Parathyroid adenoma (tissue), 2 donors: ENCODE measurements at regions not wholly inside any gene's neighbourhood (a gene's known extent, or its start where the extent isn't known, plus 50 kb on each side); places are given as distances from the start of the nearest gene placed in this dataset.
"Not testable (repeated sequence)": the region's sequence is repeated elsewhere in the genome, so short reads cannot be mapped to it uniquely, and the experiment has no call there.

Experiments used
- H2AFZ ChIP-seq: fragments of 300-600 bp; sonication (generic); one replicate; pipeline ENCODE4 v1.7.0; 2017; ENCODE audit warnings: antibody characterized with exemption, mild to moderate bottlenecking
- H3K27ac ChIP-seq: fragments of 300-600 bp; sonication (generic); one replicate; pipeline ENCODE4 v1.7.0; 2017
- H3K27me3 ChIP-seq: fragments of 300-600 bp; sonication (generic); one replicate; pipeline ENCODE4 v1.7.0; 2017; ENCODE audit warnings: low read length; ENCODE audit not compliant: control insufficient read depth, insufficient read depth
- H3K36me3 ChIP-seq: fragments of 300-600 bp; sonication (generic); one replicate; pipeline ENCODE4 v1.7.0; 2017; ENCODE audit warnings: low read length; ENCODE audit not compliant: control insufficient read depth, insufficient read depth
- H3K4me1 ChIP-seq: fragments of 300-600 bp; sonication (generic); one replicate; pipeline ENCODE4 v1.7.0; 2017; ENCODE audit warnings: control low read depth
- H3K4me2 ChIP-seq: fragments of 300-600 bp; sonication (generic); one replicate; pipeline ENCODE4 v1.7.0; 2017; ENCODE audit warnings: low read length
- H3K4me3 ChIP-seq: fragments of 300-600 bp; sonication (generic); one replicate; pipeline ENCODE4 v1.7.0; 2017; ENCODE audit warnings: low read depth, low read length
- H3K79me2 ChIP-seq: fragments of 300-600 bp; sonication (generic); one replicate; pipeline ENCODE4 v1.7.0; 2017; ENCODE audit warnings: control low read depth
- H3K9ac ChIP-seq: fragments of 300-600 bp; sonication (generic); one replicate; pipeline ENCODE4 v1.7.0; 2017; ENCODE audit warnings: mild to moderate bottlenecking
- H3K9me3 ChIP-seq: fragments of 300-600 bp; sonication (generic); one replicate; pipeline ENCODE4 v1.7.0; 2017; ENCODE audit warnings: low read length; ENCODE audit not compliant: control insufficient read depth
- CTCF ChIP-seq: fragments of 300-600 bp; sonication (generic); IDR thresholded peaks from one replicate; pipeline ENCODE4 v1.7.0; 2017; ENCODE audit warnings: antibody characterized with exemption, mild to moderate bottlenecking
- donor health status: primary hyperparathyroidism.

- Histone ChIP-seq H3K36me3 (no peaks in the 10 kb centered on the region), H3K9me3 (no peaks in the 10 kb centered on the region), H3K27me3 (no peaks in the 10 kb centered on the region), H2AFZ (no peak overlapping the region), H3K79me2 (no peaks in the 10 kb centered on the region), H3K9ac (no peak overlapping the region), H3K4me1 (no peaks in the 10 kb centered on the region), H3K4me2 (no peak overlapping the region), H3K4me3 (no peak overlapping the region), H3K27ac (no peak overlapping the region)
- TF ChIP-seq CTCF = no peak
Observed at GRCh38 chr22:23470811-23471389, 109.2 kb downstream of the IGLL1 start.

- no peaks in the 10 kb centered on the region for H3K27me3 ChIP-seq
Observed at GRCh38 chr22:23467721-23468294, 112.3 kb downstream of the IGLL1 start.

GRCh38 chr22:23466351-23466750, 113.7 kb downstream of the IGLL1 start:
- no peak overlapping the region for H3K4me3 ChIP-seq
- H3K27me3 ChIP-seq = no peaks in the 10 kb centered on the region
- H3K36me3 ChIP-seq = no peaks in the 10 kb centered on the region
- no peak for TF ChIP-seq CTCF
- no peak overlapping the region for H3K27ac ChIP-seq
- H3K9ac ChIP-seq = no peak overlapping the region
- H2AFZ ChIP-seq = no peak overlapping the region
- H3K79me2 ChIP-seq = no peaks in the 10 kb centered on the region
- H3K4me1 ChIP-seq = no peaks in the 10 kb centered on the region
- H3K9me3 ChIP-seq = no peaks in the 10 kb centered on the region
- no peak overlapping the region for H3K4me2 ChIP-seq

More at GRCh38 chr22:23467721-23468294, 112.3 kb downstream of the IGLL1 start:
- H3K36me3 ChIP-seq = no peaks in the 10 kb centered on the region
- no peaks in the 10 kb centered on the region for H3K4me1 ChIP-seq
- H3K4me2 ChIP-seq = no peak overlapping the region
- no peak overlapping the region for H3K9ac ChIP-seq
- no peak overlapping the region for H3K4me3 ChIP-seq
- no peaks in the 10 kb centered on the region for H3K9me3 ChIP-seq
- no peak overlapping the region for H2AFZ ChIP-seq
- H3K79me2 ChIP-seq = no peaks in the 10 kb centered on the region
- no peak for TF ChIP-seq CTCF
- no peak overlapping the region for H3K27ac ChIP-seq

GRCh38 chr22:23464796-23465195, 115.3 kb downstream of the IGLL1 start:
- not testable (repeated sequence) for H3K4me3 ChIP-seq, H3K9ac ChIP-seq, H3K27me3 ChIP-seq, H3K27ac ChIP-seq, H3K79me2 ChIP-seq, H3K4me1 ChIP-seq, H3K4me2 ChIP-seq, H2AFZ ChIP-seq, H3K36me3 ChIP-seq, H3K9me3 ChIP-seq

- not testable (repeated sequence) for H2AFZ ChIP-seq, H3K36me3 ChIP-seq, H3K79me2 ChIP-seq, H3K4me2 ChIP-seq, H3K9me3 ChIP-seq, H3K27me3 ChIP-seq, H3K4me1 ChIP-seq, H3K4me3 ChIP-seq, H3K27ac ChIP-seq, H3K9ac ChIP-seq
Observed at GRCh38 chr22:23460517-23461031, 119.5 kb downstream of the IGLL1 start.

GRCh38 chr22:23459645-23460516, 120.2 kb downstream of the IGLL1 start:
- H3K4me3 ChIP-seq, H3K27me3 ChIP-seq, H2AFZ ChIP-seq, H3K27ac ChIP-seq, H3K79me2 ChIP-seq, H3K36me3 ChIP-seq, H3K9me3 ChIP-seq, H3K4me1 ChIP-seq, H3K4me2 ChIP-seq, H3K9ac ChIP-seq: not testable (repeated sequence)
